CD14-positive monocyte (primary cell): ENCODE measurements at regions not wholly inside any gene's neighbourhood (a gene's known extent, or its start where the extent isn't known, plus 50 kb on each side); places are given as distances from the start of the nearest gene placed in this dataset.

Source experiments
- DNase-seq, 3 donors: peaks; one replicate each; pipeline ENCODE4 v3.0.0-alpha.2; 2011 to 2022
- H2AFZ ChIP-seq: 2 replicates; pipeline ENCODE4 v1.6.0; 2012; ENCODE audit warnings: mild to moderate bottlenecking, low read depth, low read length, inconsistent platforms; ENCODE audit not compliant: insufficient read depth, poor library complexity, severe bottlenecking
- H3K27ac ChIP-seq, 2 donors: 1 replicate in 1 of 2; 2 replicates in 1 of 2; pipeline ENCODE4 v1.5.1; 2012 to 2013; ENCODE audit warnings: low read length in 2 of 2, control low read depth in 1 of 2, inconsistent platforms in 1 of 2, low read depth in 1 of 2, mild to moderate bottlenecking in 1 of 2
- H3K27me3 ChIP-seq, 2 donors: one replicate each; pipeline versions ENCODE4 v1.6.0 to v1.6.1; 2011 to 2013; ENCODE audit warnings: low read length in 2 of 2; ENCODE audit not compliant: control insufficient read depth in 2 of 2, insufficient read depth in 2 of 2
- H3K36me3 ChIP-seq, 2 donors: replicated peaks in 1 of 2; 1 replicate in 1 of 2; 2 replicates in 1 of 2; pipeline versions ENCODE4 v1.5.1 to v1.6.1; 2012 to 2013; ENCODE audit warnings: low read length in 2 of 2, control low read depth in 1 of 2, inconsistent platforms in 1 of 2, mild to moderate bottlenecking in 1 of 2; ENCODE audit not compliant: insufficient read depth in 2 of 2, control insufficient read depth in 1 of 2
- H3K4me1 ChIP-seq, 2 donors: 1 replicate in 1 of 2; 2 replicates in 1 of 2; pipeline versions ENCODE4 v1.5.1 to v1.6.1; 2012 to 2013; ENCODE audit warnings: low read length in 2 of 2, control low read depth in 1 of 2, inconsistent platforms in 1 of 2, mild to moderate bottlenecking in 1 of 2, moderate library complexity in 1 of 2; ENCODE audit not compliant: insufficient read depth in 2 of 2, control insufficient read depth in 1 of 2
- H3K4me2 ChIP-seq: replicated peaks from 2 replicates; pipeline ENCODE3; 2012; ENCODE audit warnings: low read length, moderate library complexity, mild to moderate bottlenecking; ENCODE audit not compliant: poor library complexity, severe bottlenecking; ENCODE audit errors: extremely low read depth
- H3K4me3 ChIP-seq, 3 experiments: fragments of 200-600 bp in 1 of 3; sonication (generic) in 1 of 3; replicated peaks in 1 of 3; 1 replicate in 2 of 3; 2 replicates in 1 of 3; pipeline ENCODE4 v1.5.1; 2011 to 2013; ENCODE audit warnings: low read length in 3 of 3, mild to moderate bottlenecking in 3 of 3, control low read depth in 2 of 3, low read depth in 2 of 3, inconsistent platforms in 1 of 3, moderate library complexity in 1 of 3
- H3K79me2 ChIP-seq: 2 replicates; pipeline ENCODE4 v1.6.0; 2012; ENCODE audit warnings: mild to moderate bottlenecking, control low read depth, inconsistent platforms, low read length, moderate library complexity; ENCODE audit not compliant: insufficient read depth
- H3K9ac ChIP-seq: 2 replicates; pipeline ENCODE4 v1.6.0; 2017; ENCODE audit warnings: low read length, mild to moderate bottlenecking; ENCODE audit not compliant: insufficient read depth, poor library complexity, severe bottlenecking
- H3K9me3 ChIP-seq, 2 donors: replicated peaks in 1 of 2; 1 replicate in 1 of 2; 2 replicates in 1 of 2; pipeline versions ENCODE4 v1.5.1 to v1.6.1; 2012 to 2013; ENCODE audit warnings: low read length in 2 of 2, control low read depth in 1 of 2; ENCODE audit not compliant: control insufficient read depth in 1 of 2, insufficient read depth in 1 of 2
- H4K20me1 ChIP-seq: 2 replicates; pipeline ENCODE4 v1.6.0; 2012; ENCODE audit warnings: mild to moderate bottlenecking, low read length, control low read depth, moderate library complexity; ENCODE audit not compliant: insufficient read depth
- H3K27ac Mint-ChIP-seq, 7 donors: one replicate each; pipeline ENCODE4 v1.8.0; 2020; ENCODE audit warnings: mild to moderate bottlenecking in 7 of 7, mixed read lengths in 7 of 7, moderate library complexity in 6 of 7, inconsistent platforms in 2 of 7
- H3K27me3 Mint-ChIP-seq, 3 donors: one replicate each; pipeline ENCODE4 v1.8.0; 2021 to 2022; ENCODE audit warnings: low read depth in 3 of 3, mild to moderate bottlenecking in 3 of 3, mixed read lengths in 3 of 3, moderate library complexity in 3 of 3, inconsistent platforms in 1 of 3
- H3K36me3 Mint-ChIP-seq, 2 donors: one replicate each; pipeline ENCODE4 v1.8.0; 2020; ENCODE audit warnings: mixed read lengths in 2 of 2, inconsistent platforms in 1 of 2, mild to moderate bottlenecking in 1 of 2
- H3K4me1 Mint-ChIP-seq: one replicate; pipeline ENCODE4 v1.8.0; 2020; ENCODE audit warnings: mild to moderate bottlenecking, mixed read lengths
- H3K4me3 Mint-ChIP-seq, 2 donors: one replicate each; pipeline ENCODE4 v1.8.0; 2020; ENCODE audit warnings: mild to moderate bottlenecking in 2 of 2, mixed read lengths in 2 of 2, moderate library complexity in 1 of 2
- H3K9me3 Mint-ChIP-seq, 7 donors: one replicate each; pipeline ENCODE4 v1.8.0; 2020 to 2022; ENCODE audit warnings: mixed read lengths in 7 of 7, mild to moderate bottlenecking in 6 of 7, moderate library complexity in 6 of 7, inconsistent platforms in 2 of 7
- WGBS: methylation state at CpG from one replicate; pipeline ENCODE4 v1.1.5; 2013; ENCODE audit warnings: missing lambda C conversion rate; ENCODE audit not compliant: insufficient coverage; 5-methylcytosine and 5-hydroxymethylcytosine counted together
- intact Hi-C, 2 donors: fragments of 100-400 bp; cut with micrococcal nuclease; formaldehyde crosslinking; loops; one replicate each; pipeline versions ENCODE4 v1.15.0 to v1.15.1; 2023
- TF ChIP-seq, protein P1 (sequence below): fragments of 200-600 bp; IDR thresholded peaks from one replicate; pipeline ENCODE4 v1.8.0; 2022; ENCODE audit warnings: antibody characterized with exemption, mild to moderate bottlenecking

GRCh38 chr7:91443862-91444261 lies 179.6 kb downstream of the FZD1 start:
- no peaks in the 10 kb centered on the region for H3K27me3 ChIP-seq
- Mint-ChIP-seq H3K36me3 (no peaks in the 10 kb centered on the region), H3K27me3 (peaks cover 0 to 3% (median 0%) of the 10 kb centered on the region in 3 donors), H3K27ac (no peak overlapping the region), H3K9me3 (peaks cover 26 to 66% (median 46%) of the 10 kb centered on the region in 7 donors), H3K4me3 (no peak overlapping the region), H3K4me1 (peaks cover 11% of the 10 kb centered on the region)
- no peak for DNase-seq
- H3K4me3 ChIP-seq, result no peak overlapping the region
- no peak overlapping the region for H3K9ac ChIP-seq
- no CpG with 5 or more reads among the region's 1 CpG for WGBS
- no peaks in the 10 kb centered on the region for H4K20me1 ChIP-seq
- no peaks in the 10 kb centered on the region for H3K36me3 ChIP-seq
- intact Hi-C loops, result no loop called here
- no peak overlapping the region for H2AFZ ChIP-seq
- no peaks in the 10 kb centered on the region for H3K79me2 ChIP-seq
- H3K27ac ChIP-seq, result no peak overlapping the region
- H3K4me1 ChIP-seq, result peaks cover 0 to 10% of the 10 kb centered on the region in 2 donors
- TF ChIP-seq, protein P1, sequence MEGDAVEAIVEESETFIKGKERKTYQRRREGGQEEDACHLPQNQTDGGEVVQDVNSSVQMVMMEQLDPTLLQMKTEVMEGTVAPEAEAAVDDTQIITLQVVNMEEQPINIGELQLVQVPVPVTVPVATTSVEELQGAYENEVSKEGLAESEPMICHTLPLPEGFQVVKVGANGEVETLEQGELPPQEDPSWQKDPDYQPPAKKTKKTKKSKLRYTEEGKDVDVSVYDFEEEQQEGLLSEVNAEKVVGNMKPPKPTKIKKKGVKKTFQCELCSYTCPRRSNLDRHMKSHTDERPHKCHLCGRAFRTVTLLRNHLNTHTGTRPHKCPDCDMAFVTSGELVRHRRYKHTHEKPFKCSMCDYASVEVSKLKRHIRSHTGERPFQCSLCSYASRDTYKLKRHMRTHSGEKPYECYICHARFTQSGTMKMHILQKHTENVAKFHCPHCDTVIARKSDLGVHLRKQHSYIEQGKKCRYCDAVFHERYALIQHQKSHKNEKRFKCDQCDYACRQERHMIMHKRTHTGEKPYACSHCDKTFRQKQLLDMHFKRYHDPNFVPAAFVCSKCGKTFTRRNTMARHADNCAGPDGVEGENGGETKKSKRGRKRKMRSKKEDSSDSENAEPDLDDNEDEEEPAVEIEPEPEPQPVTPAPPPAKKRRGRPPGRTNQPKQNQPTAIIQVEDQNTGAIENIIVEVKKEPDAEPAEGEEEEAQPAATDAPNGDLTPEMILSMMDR, result no peak
- peaks cover 19 to 25% of the 10 kb centered on the region in 2 donors for H3K9me3 ChIP-seq
- no peak overlapping the region for H3K4me2 ChIP-seq

- no peaks in the 10 kb centered on the region for H4K20me1 ChIP-seq
- H3K36me3 Mint-ChIP-seq, result no peaks in the 10 kb centered on the region
- H3K27me3 Mint-ChIP-seq, result peaks cover 0 to 3% (median 0%) of the 10 kb centered on the region in 3 donors
- peaks cover 0 to 10% of the 10 kb centered on the region in 2 donors for H3K4me1 ChIP-seq
- intact Hi-C loops, result no loop called here
- H3K9ac ChIP-seq, result no peak overlapping the region
- H3K4me2 ChIP-seq, result peak overlapping the region; percentile 25
- H3K4me3 ChIP-seq, result no peak overlapping the region
- H3K27ac Mint-ChIP-seq, result no peak overlapping the region
- TF ChIP-seq, protein P1, result no peak
- no peaks in the 10 kb centered on the region for H3K36me3 ChIP-seq
- no peaks in the 10 kb centered on the region for H3K27me3 ChIP-seq
- peaks cover 26 to 57% (median 40%) of the 10 kb centered on the region in 7 donors for H3K9me3 Mint-ChIP-seq
- 20% methylated on average over 1 of the region's 1 CpG for WGBS
- H3K4me1 Mint-ChIP-seq, result peaks cover 15% of the 10 kb centered on the region
- peak in 1 of 3 donors; percentile 7 for DNase-seq
- H2AFZ ChIP-seq, result no peak overlapping the region
- no peak overlapping the region for H3K27ac ChIP-seq
- peaks cover 12 to 21% of the 10 kb centered on the region in 2 donors for H3K9me3 ChIP-seq
- no peaks in the 10 kb centered on the region for H3K79me2 ChIP-seq
- no peak overlapping the region for H3K4me3 Mint-ChIP-seq
Measured at GRCh38 chr7:91446819-91447218, 182.6 kb downstream of the FZD1 start.
